ENCODE measurements at regions not wholly inside any gene's neighbourhood (a gene's known extent, or its start where the extent isn't known, plus 50 kb on each side); places are given as distances from the start of the nearest gene placed in this dataset.
"Not testable (repeated sequence)": the region's sequence is repeated elsewhere in the genome, so short reads cannot be mapped to it uniquely, and the experiment has no call there.

DNA sequence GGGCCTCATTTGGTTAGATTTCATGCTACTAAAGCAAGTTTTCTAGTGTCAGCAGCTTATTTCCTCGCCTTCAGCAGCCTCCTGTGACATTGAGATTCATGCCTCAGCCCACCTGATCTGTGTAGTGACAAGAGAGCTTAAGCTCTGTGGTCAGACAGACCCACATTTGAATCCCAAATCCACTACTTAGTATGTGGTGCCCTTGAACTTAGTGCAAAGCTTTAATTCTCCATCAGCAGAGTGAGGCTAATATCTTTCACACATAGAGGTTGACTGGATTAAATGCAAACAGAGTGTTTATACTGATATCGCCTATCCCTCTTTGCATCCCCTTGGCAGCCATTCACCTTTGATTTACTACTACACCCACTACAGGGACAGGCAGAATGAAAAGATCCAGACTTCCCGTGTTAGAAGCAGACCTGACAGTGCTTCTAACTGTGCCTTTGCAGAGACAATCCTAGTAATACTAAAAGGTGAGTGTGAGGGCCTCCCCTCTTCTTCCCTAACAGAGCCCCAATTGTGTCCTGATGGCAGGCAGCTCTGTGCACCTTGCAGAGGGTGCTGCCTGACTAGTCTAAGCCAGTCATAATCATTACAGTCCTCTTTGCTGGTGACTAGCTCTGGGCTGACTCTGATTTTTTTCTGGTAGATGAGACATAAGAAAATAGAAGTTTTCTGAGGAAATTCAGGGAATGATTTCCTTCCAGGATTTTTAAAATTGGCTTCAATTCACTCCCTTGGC is 264.0 kb downstream of the CTH start:
- no peak for DNase-seq

DNA sequence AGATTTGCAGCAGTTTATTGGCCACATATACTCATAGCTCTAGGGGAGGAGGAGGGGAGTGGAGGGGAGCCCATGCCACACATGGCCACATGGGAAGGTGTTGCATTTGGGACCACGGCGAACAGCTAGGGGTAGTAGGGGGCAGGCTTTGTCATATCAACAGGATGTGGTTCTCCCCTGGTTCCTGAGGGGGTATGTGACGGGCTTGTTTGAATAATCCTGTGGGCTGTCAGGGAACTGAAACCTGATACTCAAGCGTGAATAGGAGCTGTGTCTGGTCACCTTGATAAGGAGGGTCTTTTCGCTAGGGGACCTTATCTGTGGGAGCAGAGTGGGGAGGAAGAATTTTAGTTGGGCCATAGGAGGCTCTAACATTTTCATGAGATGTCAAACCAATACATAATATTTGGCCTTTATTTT is 264.7 kb downstream of the CTH start:
- no peak for DNase-seq

DNA sequence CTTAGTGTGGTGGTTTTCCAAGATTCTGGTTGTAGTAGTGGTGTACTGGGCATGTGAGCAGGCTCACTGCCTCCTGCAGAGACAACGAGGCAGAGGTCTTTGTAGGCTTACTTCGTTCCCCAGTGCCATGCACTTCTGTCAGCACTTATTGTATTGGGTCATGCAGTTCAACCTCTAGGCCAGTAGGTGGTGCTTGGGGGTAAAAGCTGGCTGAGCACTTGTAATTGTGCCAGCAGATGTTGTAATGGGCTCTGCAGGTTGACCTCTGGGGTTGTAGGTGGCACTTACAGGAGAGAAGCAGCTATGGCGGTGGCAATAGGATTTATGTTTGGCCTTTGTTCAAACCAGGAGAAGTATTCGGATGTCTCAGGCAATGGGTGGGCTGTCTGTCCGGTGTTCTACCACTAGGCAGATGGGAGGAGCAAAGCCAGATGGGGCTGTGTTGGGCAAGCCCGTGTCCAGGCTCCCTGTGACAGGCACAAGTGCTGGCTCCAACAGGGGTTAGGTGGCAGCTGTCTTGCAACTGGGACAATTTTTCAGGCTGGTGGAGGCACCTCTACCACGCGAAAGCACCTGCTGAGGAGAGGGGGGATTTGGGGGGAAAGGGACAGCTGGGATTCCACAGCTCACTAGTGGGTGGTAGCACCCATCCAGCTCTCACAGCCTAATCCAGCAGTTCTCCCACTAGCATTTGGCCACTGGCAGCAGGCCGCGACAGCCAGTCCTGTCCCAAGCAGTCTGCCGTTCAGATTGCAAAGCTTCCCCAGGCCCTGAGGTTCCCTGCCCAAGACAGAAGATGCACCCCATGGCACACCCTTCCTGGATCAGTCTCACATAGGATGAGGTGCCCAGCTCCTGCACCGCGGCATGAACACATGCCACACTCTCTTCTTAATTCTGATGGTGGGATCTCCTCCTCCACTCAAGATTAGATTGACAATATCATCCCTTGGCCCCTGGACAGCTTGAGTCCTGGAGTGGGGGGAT is 274.5 kb downstream of the CTH start:
- DNase-seq, result peak; percentile 53

DNA sequence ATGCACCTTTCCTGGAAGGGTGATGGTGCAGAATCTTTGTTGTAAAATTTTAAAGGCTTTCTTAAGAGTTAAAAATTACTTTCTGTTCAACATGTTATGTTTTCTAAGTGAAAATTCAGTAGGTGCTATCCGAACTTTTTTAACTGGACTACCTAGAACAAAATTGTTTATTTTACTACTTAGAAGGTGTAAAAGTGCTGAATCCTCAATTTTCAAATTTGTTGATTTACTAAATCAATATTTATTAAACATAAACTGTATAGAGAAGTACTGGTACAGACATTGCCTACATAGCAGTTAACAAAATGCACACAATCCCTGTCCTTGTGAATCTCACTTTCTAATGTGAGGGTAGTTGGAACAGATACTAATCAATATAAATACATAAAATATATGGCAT is 277.5 kb downstream of the CTH start:
- DNase-seq, result no peak

DNA sequence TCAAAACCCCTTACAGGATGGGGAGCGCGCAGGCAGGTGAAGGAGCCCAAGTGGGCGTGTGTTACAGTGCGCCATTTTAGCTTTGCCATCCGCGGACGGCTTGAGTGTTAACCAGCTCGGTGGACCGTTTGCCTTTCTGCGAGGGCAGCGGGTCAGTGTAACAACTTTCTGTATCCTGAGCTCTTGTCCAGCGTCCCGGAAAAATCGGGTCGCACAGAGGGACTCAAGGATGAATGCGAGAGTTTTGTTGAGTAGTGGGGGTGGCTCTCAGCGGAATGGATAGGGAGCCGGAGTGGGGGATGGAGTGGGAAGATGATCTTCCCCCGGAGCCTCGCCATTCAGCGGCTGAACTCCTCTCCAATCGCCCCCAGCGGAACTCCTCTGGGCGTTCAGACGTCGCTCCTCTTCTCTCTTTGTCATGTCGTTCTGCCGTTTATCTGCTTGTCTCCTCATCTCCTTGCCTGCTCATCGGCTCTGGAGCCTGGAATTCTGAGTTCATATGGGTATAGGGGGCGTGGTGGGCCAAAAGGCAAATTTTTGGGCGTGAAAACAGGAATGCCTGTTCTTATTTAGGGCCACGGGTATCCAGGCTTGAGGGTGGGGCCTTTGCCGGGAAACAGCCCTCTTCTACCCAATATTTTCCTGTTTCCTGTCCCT is 295.4 kb downstream of the CTH start:
- peak; percentile 26 for DNase-seq

DNA sequence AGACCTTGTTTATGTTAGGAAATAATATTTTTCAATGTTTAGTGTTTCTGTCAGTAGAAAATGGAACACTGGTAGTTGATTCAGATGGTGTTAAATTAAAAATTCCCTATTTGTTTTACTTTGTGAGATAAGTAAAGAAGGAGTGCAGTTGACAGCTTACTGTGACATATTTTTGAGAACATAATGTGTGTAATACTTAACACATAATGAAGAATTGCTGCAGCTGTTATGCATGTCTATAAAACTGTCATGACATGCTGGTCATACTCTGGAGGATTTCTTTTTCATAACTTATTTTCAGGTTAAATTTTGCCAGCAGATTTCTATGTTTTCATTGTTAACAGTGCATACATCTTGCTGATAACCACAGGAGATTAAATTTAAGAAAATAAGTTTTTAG is 296.1 kb downstream of the CTH start:
- DNase-seq, result peak; percentile 4

DNA sequence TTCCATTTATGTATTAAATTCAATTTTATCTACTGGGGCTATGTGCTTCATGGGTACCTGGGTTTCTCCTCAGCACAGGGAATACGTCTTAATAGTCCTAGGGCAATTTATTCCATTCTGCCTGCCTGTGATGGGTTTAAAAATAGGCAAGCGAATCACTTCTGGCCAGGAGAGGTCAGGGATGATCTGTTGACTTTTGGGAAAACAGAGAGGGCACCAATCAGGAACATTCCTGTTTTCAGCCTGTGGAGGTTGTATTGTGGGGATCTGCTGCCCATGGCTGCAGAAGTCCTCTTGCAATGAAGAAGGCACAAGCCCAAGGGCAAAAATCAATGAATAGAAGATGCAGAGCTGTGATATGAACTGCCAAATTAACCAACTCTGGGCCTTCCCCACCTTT is 303.1 kb downstream of the CTH start:
- no peak for DNase-seq

DNA sequence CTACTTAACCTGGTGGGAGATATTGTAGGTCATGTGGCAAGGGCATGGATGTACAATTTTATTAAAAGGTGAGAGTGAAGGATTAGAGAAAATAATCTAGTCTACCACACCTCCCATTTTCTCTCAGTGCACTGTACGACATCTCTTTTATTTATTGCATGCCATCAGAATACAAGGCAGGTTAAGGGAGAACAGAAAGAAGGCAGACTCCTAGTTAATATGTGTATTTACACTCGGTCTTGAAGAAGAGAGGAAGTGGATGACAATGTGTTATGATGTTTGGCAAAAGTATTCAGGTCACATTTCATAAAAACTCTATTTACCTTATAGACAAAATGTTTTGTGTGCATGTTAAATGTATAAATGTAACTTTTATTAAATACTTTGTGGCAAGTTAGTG is 306.1 kb downstream of the CTH start:
- no peak for DNase-seq

DNA sequence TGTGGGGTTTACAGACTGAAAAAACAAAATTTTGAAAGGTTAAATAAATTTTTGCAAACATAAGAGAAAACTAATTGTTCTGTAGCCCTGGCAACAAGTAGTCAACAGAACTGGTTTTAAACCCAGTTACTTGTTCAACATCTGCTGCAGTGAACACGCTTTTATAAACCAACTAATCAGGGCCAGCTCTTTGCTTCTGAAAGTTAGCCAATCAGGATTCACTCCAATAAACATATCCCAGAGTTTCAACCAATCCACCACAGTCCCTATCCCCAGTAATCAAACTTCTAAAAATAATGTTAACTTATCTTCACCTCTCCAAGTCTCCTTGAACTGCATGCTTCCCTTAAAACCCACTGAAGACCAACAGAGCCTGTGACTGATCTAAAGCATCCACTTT is 306.6 kb downstream of the CTH start:
- no peak for DNase-seq

DNA sequence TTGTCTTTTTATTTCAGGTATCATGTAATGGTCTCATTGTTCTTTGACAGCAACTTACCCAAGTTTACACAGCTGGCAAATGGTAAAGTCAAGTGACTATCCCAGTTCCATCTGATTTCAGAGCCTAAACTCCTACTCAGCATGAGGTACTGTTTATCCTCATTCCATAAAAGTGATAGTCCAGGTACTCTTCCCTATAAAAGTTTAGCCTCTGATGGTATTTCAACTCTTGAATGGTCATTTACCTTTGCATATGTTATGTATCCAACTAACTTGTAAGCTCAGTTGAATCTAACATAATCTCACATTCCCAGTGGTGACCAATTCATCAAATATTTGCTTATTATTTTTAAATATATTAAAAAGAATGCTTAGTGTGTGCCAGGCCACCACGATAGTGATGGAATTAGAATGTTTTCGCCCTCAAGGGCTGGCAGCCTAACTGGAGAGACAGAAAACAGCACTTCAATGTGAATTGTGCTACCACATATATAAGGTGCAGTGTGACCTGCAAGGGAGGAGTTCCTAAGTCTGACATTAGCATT is 307.1 kb downstream of the CTH start:
- DNase-seq, result no peak

DNA sequence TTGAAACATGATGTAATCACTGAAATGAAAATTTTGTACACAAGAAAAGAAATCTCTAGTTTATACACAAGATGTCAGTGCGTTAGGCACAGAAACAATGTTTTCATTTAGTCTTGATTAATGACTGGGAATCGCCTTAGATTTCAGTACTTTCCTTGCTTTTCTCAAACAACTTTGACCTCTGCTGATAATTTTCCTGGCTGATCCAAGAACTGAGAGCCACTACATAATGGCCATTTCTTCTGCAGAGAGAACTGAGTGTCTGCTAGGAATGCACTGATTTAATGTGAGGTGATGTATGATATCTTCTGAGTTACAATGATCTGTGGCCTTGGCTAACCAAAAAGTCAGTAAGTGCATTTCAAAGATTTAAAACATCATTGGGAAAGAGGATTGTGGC is 308.1 kb downstream of the CTH start:
- no peak for DNase-seq

DNA sequence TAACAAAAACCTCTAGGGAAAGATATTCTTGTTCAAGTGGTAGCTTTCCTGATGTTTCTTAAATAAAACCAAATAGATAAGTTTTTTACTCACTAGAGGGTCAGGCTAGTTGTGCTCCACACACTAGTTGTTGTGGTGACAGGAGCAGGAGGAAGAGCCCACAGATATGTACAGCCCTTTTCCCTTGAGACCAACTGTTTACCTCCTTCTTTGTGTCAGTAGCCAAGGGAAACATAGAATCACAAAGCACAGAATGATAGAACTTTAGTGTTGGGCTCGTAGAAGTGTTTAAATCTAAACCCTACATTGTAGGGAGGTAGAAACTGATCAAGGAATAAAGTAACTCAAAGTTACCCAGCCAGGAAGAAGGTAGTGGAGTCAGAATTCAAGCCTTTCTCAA is 309.0 kb downstream of the CTH start:
- no peak for DNase-seq

DNA sequence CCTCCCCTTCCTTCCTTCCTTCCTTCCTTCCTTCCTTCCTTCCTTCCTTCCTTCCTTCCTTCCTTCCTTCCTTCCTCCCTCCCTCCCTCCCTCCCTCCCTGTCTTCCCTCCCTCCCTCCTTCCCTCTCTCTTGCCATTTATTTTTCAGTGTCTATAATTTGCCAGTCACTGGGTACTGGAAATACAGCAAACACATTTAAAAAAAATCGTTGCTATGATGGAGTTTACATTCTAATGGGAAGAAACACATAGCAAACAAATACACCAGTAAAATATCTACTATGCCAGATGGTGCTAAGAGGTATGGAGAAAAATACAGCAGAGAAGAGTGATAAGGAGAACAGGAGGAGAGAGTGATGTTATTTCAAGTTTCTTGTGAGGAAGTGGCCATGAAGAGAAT is 309.5 kb downstream of the CTH start:
- no peak for DNase-seq

DNA sequence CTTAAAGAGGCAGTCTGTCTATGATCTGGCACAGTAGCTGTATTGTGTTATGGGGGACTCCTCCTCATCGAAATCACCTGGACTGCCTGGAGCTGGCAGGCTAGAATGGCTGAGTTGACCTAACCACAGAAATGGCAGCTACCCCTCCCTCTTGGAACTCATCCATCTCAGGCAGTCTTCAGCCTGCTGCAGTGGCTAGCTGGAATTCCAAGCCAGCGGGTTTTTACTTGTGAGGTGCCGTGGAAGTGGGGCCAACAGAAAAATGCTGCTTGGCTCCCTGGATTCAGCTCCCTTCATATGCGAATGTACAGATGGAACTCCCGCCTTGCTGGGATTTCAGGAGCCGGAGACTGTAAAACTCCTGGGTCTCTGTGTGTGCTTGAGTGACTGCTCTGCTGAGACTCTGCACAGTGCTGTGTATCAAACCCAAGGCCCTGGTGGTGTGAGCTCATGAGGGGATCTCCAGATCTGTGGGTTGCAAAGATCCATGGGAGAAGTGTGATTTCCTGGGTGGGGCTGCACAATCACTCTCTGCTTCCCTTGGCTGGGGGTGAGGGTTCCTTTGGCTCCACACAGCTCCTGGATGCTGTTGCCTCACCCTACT is 316.9 kb downstream of the CTH start:
- DNase-seq, result no peak

DNA sequence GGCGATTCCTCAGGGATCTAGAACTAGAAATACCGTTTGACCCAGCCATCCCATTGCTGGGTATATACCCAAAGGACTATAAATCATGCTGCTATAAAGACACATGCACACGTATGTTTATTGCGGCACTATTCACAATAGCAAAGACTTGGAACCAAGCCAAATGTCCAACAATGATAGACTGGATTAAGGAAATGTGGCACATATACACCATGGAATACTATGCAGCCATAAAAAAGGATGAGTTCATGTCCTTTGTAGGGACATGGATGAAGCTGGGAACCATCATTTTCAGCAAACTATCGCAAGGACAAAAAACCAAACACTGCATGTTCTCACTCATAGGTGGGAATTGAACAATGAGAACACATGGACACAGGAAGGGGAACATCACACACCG is 311.1 kb downstream of the PTGER3 start:
- not testable (repeated sequence) for DNase-seq

DNA sequence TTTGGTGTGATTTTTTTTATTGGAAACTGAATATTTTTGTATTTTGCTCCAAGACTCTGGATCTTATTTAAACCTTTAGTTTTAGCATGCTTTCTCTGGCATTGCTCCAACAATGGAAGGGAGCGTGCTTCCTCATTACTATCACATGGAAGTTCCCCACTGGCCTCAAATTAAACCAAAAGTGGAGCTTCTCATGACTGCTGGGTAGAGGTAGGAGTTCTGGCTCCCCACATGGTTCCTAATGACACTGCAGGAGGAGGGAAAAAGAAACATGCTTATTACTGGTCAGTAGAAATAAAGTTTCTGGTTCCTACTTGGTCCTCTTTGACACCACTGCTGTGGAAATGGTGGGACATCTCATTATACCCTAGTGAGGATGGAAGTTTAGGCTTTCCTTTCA is 310.5 kb downstream of the PTGER3 start:
- no peak for DNase-seq

DNA sequence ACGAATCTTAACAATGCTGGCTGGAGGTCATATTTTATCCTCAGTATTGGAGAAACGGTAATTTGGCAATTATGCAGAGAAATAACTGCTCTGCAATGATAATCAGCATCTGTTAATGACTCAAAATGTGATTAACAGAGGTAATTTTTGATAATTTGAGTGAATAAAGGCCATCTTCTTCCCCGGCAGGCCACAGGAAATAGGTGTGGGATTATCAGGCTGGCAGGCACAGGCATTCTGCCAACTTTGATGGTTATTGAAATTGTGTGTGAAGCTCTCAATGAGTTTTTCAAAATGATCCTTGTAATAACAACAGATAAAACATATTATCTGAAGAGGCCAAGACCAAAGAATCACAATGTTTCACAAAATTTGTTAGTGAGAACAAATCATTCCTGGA is 309.0 kb downstream of the PTGER3 start:
- no peak for DNase-seq

DNA sequence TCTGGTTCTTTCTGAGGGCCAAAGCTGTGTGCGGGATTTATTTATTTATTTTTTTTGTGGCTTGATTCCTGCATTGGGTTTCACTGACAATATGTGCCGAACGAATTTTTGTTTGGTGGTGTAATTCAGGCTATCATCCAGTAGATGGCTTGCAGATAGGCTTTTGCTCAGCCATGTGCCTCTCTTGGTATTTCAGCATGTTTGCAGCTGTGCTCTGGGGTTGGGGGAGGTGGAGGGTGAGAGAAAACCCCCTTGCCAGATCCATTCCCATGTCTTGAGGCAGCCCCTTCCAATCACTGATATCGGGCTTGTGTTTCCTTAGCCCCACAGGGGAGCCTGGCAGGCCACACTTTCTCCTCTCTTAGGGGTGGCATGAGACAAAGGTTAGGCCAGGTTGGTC is 302.4 kb downstream of the PTGER3 start:
- DNase-seq, result no peak

DNA sequence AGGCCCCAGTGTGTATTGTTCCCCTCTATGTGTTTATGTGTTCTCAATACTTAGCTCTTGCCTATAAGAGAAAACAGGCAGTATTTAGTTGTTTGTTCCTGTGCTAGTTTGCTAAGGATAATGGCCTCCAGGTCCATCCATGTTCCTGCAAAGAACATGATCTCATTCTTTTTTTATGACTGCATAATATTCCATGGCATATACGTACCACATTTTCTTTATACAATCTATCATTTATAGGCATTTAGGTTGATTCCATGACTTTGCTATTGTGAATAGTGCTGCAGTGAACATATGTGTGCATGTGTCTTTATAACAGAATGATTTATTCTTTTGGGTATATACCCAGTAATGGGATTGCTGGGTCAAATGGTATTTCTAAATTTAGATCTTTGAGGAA is 301.6 kb downstream of the PTGER3 start:
- DNase-seq, result not testable (repeated sequence)

DNA sequence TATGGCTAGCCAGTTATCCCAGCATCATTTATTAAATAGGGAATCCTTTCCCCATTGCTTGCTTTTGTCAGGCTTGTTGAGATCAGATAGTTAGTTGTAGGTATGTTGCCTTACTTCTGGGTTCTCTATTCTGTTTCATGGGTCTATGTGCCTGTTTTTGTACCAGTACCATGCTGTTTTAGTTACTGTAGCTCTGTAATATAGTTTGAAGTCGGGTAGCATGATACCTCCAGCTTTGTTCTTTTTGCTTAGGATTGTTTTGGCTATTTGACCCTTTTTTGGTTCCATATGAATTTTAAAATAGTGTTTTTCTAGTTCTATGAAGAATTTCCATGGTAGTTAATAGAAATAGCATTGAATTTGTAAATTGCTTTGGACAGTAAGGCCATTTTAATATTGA is 300.5 kb downstream of the PTGER3 start:
- not testable (repeated sequence) for DNase-seq

DNA sequence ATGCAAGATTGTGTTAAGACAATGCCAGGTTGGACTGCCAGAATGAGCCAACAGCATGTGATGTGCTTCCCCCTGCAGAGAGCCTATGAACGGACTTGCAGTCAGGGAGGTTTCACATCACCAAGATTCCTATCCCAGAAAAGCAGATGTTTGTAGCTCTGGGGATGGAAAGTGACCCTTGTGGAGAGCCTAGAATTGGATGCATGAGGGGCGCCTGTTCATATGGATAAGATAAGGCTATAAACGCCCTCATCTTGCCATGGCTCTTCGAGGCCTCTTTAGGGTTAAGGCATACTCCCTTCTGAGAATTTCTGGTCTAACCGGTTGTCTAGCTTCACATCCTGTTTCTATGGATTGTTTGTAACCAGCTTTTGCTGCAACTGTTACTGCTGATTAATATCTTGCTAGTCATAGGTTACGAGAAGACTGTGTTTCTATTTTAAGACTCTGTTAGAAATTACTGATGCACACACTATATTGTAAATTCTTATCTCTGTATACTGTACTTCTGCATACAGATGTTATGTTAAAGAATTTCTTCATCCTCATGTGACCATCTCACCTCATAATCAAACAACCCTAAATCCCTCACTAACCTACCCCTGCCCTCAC is 295.8 kb downstream of the PTGER3 start:
- DNase-seq, result not testable (repeated sequence)

DNA sequence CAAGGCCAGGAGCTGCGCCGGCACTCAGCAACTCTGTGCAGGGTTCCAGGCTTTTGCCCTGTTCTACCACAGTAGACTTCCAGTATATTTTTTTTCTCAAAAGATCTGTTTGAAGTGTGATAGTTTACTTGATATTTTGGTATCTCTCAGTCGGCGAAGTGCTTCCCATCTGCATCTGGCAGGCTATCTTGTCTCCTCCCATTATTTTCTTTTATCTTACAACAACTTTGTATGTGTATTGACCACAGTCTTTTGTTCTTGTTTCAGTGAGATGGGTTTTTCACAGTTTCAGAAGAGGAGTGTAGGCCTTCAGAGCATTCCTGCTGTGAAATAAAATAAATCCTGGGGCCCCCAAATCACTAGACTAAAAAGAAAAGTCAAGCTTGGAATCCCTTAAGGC is 292.9 kb downstream of the PTGER3 start:
- DNase-seq, result no peak

All from left kidney (tissue), 1 donor.